ENCODE measurements at regions not wholly inside any gene's neighbourhood (a gene's known extent, or its start where the extent isn't known, plus 50 kb on each side); places are given as distances from the start of the nearest gene placed in this dataset.
A peak's percentile ranks its signal among the peaks of the same experiment; 100 is the strongest.

GRCh38 chr5:36739751-36740221 lies 133.4 kb downstream of the SLC1A3 start:
- TF ChIP-seq GLIS3 (CRISPR knock-in tag; IDR thresholded peaks at IDR 0.05), result no peak
- TF ChIP-seq ISL1 (CRISPR knock-in tag; IDR thresholded peaks at IDR 0.05), result no peak
- TF ChIP-seq ZFP30 (CRISPR knock-in tag; IDR thresholded peaks at IDR 0.05), result no peak
- TF ChIP-seq ZNF8 (CRISPR knock-in tag; IDR thresholded peaks at IDR 0.05), result no peak
- TF ChIP-seq, protein P1, sequence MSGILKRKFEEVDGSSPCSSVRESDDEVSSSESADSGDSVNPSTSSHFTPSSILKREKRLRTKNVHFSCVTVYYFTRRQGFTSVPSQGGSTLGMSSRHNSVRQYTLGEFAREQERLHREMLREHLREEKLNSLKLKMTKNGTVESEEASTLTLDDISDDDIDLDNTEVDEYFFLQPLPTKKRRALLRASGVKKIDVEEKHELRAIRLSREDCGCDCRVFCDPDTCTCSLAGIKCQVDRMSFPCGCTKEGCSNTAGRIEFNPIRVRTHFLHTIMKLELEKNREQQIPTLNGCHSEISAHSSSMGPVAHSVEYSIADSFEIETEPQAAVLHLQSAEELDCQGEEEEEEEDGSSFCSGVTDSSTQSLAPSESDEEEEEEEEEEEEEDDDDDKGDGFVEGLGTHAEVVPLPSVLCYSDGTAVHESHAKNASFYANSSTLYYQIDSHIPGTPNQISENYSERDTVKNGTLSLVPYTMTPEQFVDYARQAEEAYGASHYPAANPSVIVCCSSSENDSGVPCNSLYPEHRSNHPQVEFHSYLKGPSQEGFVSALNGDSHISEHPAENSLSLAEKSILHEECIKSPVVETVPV (CRISPR knock-in tag; IDR thresholded peaks at IDR 0.05), result no peak
- no peak for TF ChIP-seq TOX (CRISPR knock-in tag; IDR thresholded peaks at IDR 0.05; ENCODE audit: borderline replicate concordance)
- TF ChIP-seq ZFP3 (CRISPR knock-in tag; IDR thresholded peaks at IDR 0.05), result no peak
- no peak for TF ChIP-seq ARNTL (CRISPR knock-in tag; IDR thresholded peaks at IDR 0.05; ENCODE audit: borderline replicate concordance, low read depth)
- TF ChIP-seq RARB (CRISPR knock-in tag; IDR thresholded peaks at IDR 0.05), result no peak
- no peak for TF ChIP-seq ZNF565 (CRISPR knock-in tag; conservative IDR thresholded peaks at IDR 0.05; ENCODE audit: low read depth)
- TF ChIP-seq ZNF70 (CRISPR knock-in tag; IDR thresholded peaks at IDR 0.05), result no peak
- TF ChIP-seq, protein P2, sequence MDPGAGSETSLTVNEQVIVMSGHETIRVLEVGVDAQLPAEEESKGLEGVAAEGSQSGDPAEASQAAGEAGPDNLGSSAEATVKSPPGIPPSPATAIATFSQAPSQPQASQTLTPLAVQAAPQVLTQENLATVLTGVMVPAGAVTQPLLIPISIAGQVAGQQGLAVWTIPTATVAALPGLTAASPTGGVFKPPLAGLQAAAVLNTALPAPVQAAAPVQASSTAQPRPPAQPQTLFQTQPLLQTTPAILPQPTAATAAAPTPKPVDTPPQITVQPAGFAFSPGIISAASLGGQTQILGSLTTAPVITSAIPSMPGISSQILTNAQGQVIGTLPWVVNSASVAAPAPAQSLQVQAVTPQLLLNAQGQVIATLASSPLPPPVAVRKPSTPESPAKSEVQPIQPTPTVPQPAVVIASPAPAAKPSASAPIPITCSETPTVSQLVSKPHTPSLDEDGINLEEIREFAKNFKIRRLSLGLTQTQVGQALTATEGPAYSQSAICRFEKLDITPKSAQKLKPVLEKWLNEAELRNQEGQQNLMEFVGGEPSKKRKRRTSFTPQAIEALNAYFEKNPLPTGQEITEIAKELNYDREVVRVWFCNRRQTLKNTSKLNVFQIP (CRISPR knock-in tag; IDR thresholded peaks at IDR 0.05; ENCODE audit: borderline replicate concordance, low read depth), result no peak
- no peak for TF ChIP-seq CREB5 (CRISPR knock-in tag; IDR thresholded peaks at IDR 0.05; ENCODE audit: low read depth)
- no peak for TF ChIP-seq PPARA (CRISPR knock-in tag; IDR thresholded peaks at IDR 0.05; ENCODE audit: borderline replicate concordance)
- TF ChIP-seq, protein P3, sequence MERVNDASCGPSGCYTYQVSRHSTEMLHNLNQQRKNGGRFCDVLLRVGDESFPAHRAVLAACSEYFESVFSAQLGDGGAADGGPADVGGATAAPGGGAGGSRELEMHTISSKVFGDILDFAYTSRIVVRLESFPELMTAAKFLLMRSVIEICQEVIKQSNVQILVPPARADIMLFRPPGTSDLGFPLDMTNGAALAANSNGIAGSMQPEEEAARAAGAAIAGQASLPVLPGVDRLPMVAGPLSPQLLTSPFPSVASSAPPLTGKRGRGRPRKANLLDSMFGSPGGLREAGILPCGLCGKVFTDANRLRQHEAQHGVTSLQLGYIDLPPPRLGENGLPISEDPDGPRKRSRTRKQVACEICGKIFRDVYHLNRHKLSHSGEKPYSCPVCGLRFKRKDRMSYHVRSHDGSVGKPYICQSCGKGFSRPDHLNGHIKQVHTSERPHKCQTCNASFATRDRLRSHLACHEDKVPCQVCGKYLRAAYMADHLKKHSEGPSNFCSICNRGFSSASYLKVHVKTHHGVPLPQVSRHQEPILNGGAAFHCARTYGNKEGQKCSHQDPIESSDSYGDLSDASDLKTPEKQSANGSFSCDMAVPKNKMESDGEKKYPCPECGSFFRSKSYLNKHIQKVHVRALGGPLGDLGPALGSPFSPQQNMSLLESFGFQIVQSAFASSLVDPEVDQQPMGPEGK (CRISPR knock-in tag; IDR thresholded peaks at IDR 0.05; ENCODE audit: borderline replicate concordance), result no peak
- peak; percentile 62 for ATAC-seq

DNA sequence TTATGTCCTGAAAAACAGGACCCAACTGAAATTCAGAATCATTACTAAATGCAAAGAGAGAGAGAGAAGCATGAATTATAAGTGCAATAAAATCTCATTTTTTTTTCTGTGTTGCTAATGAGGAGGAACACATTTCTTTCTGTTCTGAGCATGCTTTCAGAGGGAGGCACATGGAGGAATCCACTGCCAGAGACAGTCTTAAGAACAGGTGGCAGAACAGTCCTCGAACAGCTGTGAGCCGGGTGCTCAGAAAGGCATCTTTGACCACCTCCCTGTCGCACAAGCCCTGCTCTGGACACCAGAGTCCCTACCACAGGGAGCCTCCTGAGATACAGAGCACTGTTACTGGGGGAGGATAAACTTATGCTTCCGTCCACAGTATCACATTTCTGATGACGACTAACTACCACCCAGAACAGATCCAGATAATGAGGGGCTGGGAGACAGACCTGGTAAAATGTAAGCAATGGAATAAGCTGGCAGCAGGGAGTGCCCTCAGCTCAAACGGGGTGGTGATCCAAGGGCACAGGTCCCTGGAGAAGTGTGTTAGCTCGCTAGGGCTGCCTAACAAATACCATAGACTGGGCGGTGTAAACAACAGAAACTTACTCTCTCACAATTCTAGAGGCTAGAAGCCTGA lies 134.0 kb downstream of the SLC1A3 start:
- TF ChIP-seq SNAI2 (CRISPR knock-in tag; IDR thresholded peaks at IDR 0.05), result no peak

GRCh38 chr5:36741128-36741527 lies 134.7 kb downstream of the SLC1A3 start:
- TF ChIP-seq ZNF70 (CRISPR knock-in tag; IDR thresholded peaks at IDR 0.05), result no peak
- TF ChIP-seq, protein P1 (CRISPR knock-in tag; IDR thresholded peaks at IDR 0.05), result no peak
- no peak for TF ChIP-seq ZNF8 (CRISPR knock-in tag; IDR thresholded peaks at IDR 0.05)
- no peak for TF ChIP-seq BACH2 (CRISPR knock-in tag; IDR thresholded peaks at IDR 0.05; ENCODE audit: borderline replicate concordance)
- TF ChIP-seq, protein P4, sequence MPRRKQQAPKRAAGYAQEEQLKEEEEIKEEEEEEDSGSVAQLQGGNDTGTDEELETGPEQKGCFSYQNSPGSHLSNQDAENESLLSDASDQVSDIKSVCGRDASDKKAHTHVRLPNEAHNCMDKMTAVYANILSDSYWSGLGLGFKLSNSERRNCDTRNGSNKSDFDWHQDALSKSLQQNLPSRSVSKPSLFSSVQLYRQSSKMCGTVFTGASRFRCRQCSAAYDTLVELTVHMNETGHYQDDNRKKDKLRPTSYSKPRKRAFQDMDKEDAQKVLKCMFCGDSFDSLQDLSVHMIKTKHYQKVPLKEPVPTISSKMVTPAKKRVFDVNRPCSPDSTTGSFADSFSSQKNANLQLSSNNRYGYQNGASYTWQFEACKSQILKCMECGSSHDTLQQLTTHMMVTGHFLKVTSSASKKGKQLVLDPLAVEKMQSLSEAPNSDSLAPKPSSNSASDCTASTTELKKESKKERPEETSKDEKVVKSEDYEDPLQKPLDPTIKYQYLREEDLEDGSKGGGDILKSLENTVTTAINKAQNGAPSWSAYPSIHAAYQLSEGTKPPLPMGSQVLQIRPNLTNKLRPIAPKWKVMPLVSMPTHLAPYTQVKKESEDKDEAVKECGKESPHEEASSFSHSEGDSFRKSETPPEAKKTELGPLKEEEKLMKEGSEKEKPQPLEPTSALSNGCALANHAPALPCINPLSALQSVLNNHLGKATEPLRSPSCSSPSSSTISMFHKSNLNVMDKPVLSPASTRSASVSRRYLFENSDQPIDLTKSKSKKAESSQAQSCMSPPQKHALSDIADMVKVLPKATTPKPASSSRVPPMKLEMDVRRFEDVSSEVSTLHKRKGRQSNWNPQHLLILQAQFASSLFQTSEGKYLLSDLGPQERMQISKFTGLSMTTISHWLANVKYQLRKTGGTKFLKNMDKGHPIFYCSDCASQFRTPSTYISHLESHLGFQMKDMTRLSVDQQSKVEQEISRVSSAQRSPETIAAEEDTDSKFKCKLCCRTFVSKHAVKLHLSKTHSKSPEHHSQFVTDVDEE (CRISPR knock-in tag; IDR thresholded peaks at IDR 0.05), result no peak
- no peak for ATAC-seq

More for the DNA sequence above, 134.0 kb downstream of the SLC1A3 start:
- no peak for ATAC-seq

Measured in SK-N-SH treated with all-trans-retinoic acid at 6 μM for 48 hours (cell line).